A673 (cell line): ENCODE measurements at regions not wholly inside any gene's neighbourhood (a gene's known extent, or its start where the extent isn't known, plus 50 kb on each side); places are given as distances from the start of the nearest gene placed in this dataset.

ENCODE experiments used
- BruUV-seq: library from RNA; stranded (reverse); fragments of 400-500 nt; replicated peaks from 2 replicates; lab custom pipeline; 2021; lab: Mats Ljungman, UMichigan
- CTCF ChIA-PET: fragments of 300-600 bp; sonication (Branson Sonifier 250); formaldehyde crosslinking; loops from one replicate; lab custom pipeline; 2022; ENCODE audit warnings: antibody characterized with exemption; lab: Charles Lee
- POLR2A ChIA-PET: fragments of 300-600 bp; sonication (Branson Sonifier 250); formaldehyde crosslinking; loops from one replicate; lab custom pipeline; 2022; ENCODE audit warnings: antibody characterized with exemption; ENCODE audit not compliant: low non-redundant PET; lab: Charles Lee
- DNase-seq: peaks from one replicate; pipeline ENCODE4 v3.0.0-alpha.2; 2015; ENCODE audit warnings: low spot score
- H3K27ac ChIP-seq: fragments of 200-600 bp; sonication (generic); 2 replicates; pipeline ENCODE4 v1.5.1; 2016; ENCODE audit warnings: mixed run types, low read depth, mild to moderate bottlenecking, mixed read lengths, antibody characterized with exemption, low read length; ENCODE audit not compliant: poor library complexity, severe bottlenecking
- H3K27me3 ChIP-seq: fragments of 200-600 bp; sonication (generic); replicated peaks from 2 replicates; pipeline ENCODE4 v1.6.1; 2017; ENCODE audit warnings: mixed run types, low read depth, mild to moderate bottlenecking, mixed read lengths, antibody characterized with exemption, low read length; ENCODE audit not compliant: insufficient read depth, poor library complexity
- H3K36me3 ChIP-seq: fragments of 200-600 bp; sonication (generic); 2 replicates; pipeline ENCODE4 v1.6.1; 2016; ENCODE audit warnings: mixed run types, mild to moderate bottlenecking, mixed read lengths, antibody characterized with exemption, low read length; ENCODE audit not compliant: insufficient read depth, poor library complexity, severe bottlenecking
- H3K4me1 ChIP-seq: fragments of 200-600 bp; sonication (generic); 2 replicates; pipeline ENCODE4 v1.6.1; 2017; ENCODE audit warnings: mixed run types, mild to moderate bottlenecking, mixed read lengths, antibody characterized with exemption, low read length; ENCODE audit not compliant: insufficient read depth, poor library complexity, severe bottlenecking
- H3K4me3 ChIP-seq: fragments of 200-600 bp; sonication (generic); 2 replicates; pipeline ENCODE4 v1.5.1; 2016; ENCODE audit warnings: low read depth, mixed run types, mild to moderate bottlenecking, mixed read lengths, low read length; ENCODE audit not compliant: poor library complexity, severe bottlenecking
- H3K9me3 ChIP-seq: fragments of 200-600 bp; sonication (generic); 2 replicates; pipeline ENCODE4 v1.6.1; 2016; ENCODE audit warnings: mixed run types, low read depth, mild to moderate bottlenecking, mixed read lengths, antibody characterized with exemption, low read length; ENCODE audit not compliant: poor library complexity, severe bottlenecking
- EZH2 ChIP-seq: fragments of 200-600 bp; sonication (generic); IDR thresholded peaks from 2 replicates; pipeline ENCODE4 v1.6.1; 2017; ENCODE audit warnings: borderline replicate concordance, low read depth, mild to moderate bottlenecking, mixed read lengths, antibody characterized with exemption, low read length; ENCODE audit not compliant: poor library complexity, severe bottlenecking
- intact Hi-C: fragments of 100-400 bp; cut with micrococcal nuclease; formaldehyde crosslinking; loops from one replicate; pipeline ENCODE4 v1.10.0; 2022; ENCODE audit not compliant: unreplicated experiment
- TF ChIP-seq, protein P1 (sequence below): fragments of 300-800, 200-600 bp; sonication (generic); conservative IDR thresholded peaks from 2 replicates; pipeline ENCODE4 v1.5.1; 2017; ENCODE audit warnings: low read depth, mild to moderate bottlenecking, antibody characterized with exemption, low read length, moderate library complexity, mixed read lengths

DNA sequence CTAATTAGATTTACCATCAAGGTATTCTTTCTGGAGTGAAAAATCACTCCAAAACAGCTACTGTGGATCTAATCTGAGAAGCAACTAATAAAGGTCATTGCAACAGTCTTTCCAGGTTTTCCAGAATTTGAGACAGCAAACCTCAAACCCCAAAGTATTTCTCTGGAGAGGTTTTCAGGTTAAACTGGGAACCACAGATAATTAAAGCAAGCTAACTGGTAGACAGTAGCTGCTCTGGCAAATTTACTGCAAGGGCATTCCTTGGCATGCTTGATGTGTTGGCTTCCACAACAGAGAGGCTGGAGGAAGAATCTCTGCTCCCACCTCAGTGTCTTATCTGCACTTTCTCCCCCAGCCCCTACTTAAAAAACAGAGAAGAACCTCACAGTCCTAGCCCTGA is 140.0 kb upstream of the NRBF2 start:
- BruUV-seq = no TSS peak
- no peak for DNase-seq
- intact Hi-C loops = no loop called here
- ChIA-PET CTCF (no interaction called here), POLR2A (no interaction called here)
- Histone ChIP-seq H3K4me3 (no peak overlapping the region), H3K27ac (no peak overlapping the region), H3K36me3 (no peaks in the 10 kb centered on the region), H3K4me1 (no peaks in the 10 kb centered on the region), H3K9me3 (no peaks in the 10 kb centered on the region), H3K27me3 (no peaks in the 10 kb centered on the region)
- TF ChIP-seq EZH2 = no peak
- TF ChIP-seq, protein P1, sequence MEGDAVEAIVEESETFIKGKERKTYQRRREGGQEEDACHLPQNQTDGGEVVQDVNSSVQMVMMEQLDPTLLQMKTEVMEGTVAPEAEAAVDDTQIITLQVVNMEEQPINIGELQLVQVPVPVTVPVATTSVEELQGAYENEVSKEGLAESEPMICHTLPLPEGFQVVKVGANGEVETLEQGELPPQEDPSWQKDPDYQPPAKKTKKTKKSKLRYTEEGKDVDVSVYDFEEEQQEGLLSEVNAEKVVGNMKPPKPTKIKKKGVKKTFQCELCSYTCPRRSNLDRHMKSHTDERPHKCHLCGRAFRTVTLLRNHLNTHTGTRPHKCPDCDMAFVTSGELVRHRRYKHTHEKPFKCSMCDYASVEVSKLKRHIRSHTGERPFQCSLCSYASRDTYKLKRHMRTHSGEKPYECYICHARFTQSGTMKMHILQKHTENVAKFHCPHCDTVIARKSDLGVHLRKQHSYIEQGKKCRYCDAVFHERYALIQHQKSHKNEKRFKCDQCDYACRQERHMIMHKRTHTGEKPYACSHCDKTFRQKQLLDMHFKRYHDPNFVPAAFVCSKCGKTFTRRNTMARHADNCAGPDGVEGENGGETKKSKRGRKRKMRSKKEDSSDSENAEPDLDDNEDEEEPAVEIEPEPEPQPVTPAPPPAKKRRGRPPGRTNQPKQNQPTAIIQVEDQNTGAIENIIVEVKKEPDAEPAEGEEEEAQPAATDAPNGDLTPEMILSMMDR = no peak

DNA sequence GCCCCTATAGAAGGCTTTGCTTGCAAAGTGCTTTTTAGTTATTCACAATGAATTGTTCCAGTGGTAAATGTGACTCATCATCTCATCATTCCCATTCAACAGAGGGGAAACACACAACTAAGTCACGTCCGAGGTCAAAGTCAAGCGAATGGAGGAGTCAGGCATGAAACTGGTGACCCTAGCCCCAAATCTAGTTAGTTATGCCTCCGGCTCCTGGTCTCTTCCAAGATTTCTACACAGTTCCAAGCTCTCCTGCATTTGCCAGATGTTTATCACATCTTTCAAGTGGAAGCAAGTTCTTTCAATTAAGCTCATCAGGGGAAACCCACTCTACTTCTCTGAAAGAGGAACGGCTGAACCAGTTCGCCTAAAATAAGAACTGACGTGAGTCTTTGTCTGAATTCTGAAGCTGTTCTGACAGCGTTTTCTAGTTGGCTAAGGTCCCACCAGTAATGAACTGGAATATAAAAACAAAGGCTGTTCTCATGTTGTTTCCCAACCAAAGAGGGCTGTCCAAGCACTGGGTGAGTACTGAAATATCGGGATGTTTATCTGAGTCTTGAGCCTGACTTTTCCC is 140.9 kb upstream of the NRBF2 start:
- intact Hi-C loops = no loop called here
- TF ChIP-seq, protein P1 = no peak
- TF ChIP-seq EZH2 = no peak
- H3K9me3 ChIP-seq = no peaks in the 10 kb centered on the region
- H3K27me3 ChIP-seq = no peaks in the 10 kb centered on the region
- BruUV-seq = no TSS peak
- ChIA-PET POLR2A (no interaction called here), CTCF (no interaction called here)
- DNase-seq = no peak
- no peaks in the 10 kb centered on the region for H3K4me1 ChIP-seq
- H3K36me3 ChIP-seq = no peaks in the 10 kb centered on the region
- no peak overlapping the region for H3K4me3 ChIP-seq
- H3K27ac ChIP-seq = no peak overlapping the region

DNA sequence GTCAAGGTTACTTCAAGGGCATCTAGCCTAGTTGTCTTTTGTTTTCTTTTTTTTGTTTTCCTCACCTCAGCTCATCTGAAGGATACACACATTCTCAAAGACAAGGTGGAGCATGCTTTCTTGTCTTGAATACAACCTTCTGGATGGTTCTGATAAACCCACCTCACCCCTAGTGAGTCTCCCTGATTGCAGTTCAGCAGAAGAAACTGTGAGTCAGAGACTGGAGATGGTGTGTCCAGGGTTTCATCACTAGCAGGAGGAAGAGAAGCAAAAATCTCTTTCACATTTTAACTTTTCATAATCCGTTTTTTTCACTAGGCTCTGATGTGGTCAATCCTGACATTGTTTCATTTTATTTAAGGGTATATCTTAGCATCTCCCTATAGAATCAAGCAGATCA is 143.0 kb upstream of the NRBF2 start:
- H3K36me3 ChIP-seq = no peaks in the 10 kb centered on the region
- H3K27ac ChIP-seq = no peak overlapping the region
- no peak overlapping the region for H3K4me3 ChIP-seq
- H3K9me3 ChIP-seq = no peaks in the 10 kb centered on the region
- CTCF ChIA-PET = no interaction called here
- H3K4me1 ChIP-seq = no peaks in the 10 kb centered on the region
- POLR2A ChIA-PET = no interaction called here
- no peak for DNase-seq
- no TSS peak for BruUV-seq
- intact Hi-C loops = no loop called here
- H3K27me3 ChIP-seq = no peaks in the 10 kb centered on the region
- TF ChIP-seq, protein P1 = no peak
- no peak for TF ChIP-seq EZH2
